GM10248 (cell line): ENCODE measurements at regions not wholly inside any gene's neighbourhood (a gene's known extent, or its start where the extent isn't known, plus 50 kb on each side); places are given as distances from the start of the nearest gene placed in this dataset.
"Not testable (repeated sequence)": the region's sequence is repeated elsewhere in the genome, so short reads cannot be mapped to it uniquely, and the experiment has no call there.

ENCODE experiments used
- CTCF ChIA-PET: fragments of 300-600 bp; sonication (Branson Sonifier 250); formaldehyde crosslinking; extraction: SDS; loops from one replicate; lab custom pipeline; 2021; ENCODE audit warnings: antibody characterized with exemption; lab: Yijun Ruan, JAX
- POLR2A ChIA-PET: fragments of 350-650 bp; sonication (Branson Sonifier 250); formaldehyde crosslinking; extraction: SDS; loops from one replicate; lab custom pipeline; 2020; ENCODE audit warnings: antibody characterized with exemption; lab: Yijun Ruan, JAX
- DNase-seq: peaks from one replicate; pipeline ENCODE4 v3.0.0; 2012; ENCODE audit errors: extremely low spot score
- CTCF ChIP-seq: IDR thresholded peaks from 2 replicates; pipeline ENCODE4 v1.5.1; 2012; ENCODE audit warnings: mild to moderate bottlenecking, low read depth; ENCODE audit errors: extremely low read depth, missing control alignments, control extremely low read depth

GRCh38 chr3:194036842-194037241 lies 99.1 kb upstream of the HES1 start:
- ChIA-PET CTCF (no interaction called here), POLR2A (no interaction called here)
- DNase-seq, result no peak
- TF ChIP-seq CTCF, result no peak

- CTCF ChIA-PET, POLR2A ChIA-PET, DNase-seq: not testable (repeated sequence)
Observed at GRCh38 chr3:194038346-194038745, 97.6 kb upstream of the HES1 start.

- no peak for DNase-seq
- CTCF ChIA-PET, result no interaction called here
- no peak for TF ChIP-seq CTCF
- POLR2A ChIA-PET, result no interaction called here
Observed at GRCh38 chr3:194038960-194039359, 97.0 kb upstream of the HES1 start.

GRCh38 chr3:194040516-194041273 lies 95.3 kb upstream of the HES1 start:
- POLR2A ChIA-PET, result no interaction called here
- TF ChIP-seq CTCF, result no peak
- CTCF ChIA-PET, result no interaction called here
- DNase-seq, result no peak

- ChIA-PET CTCF (interaction anchor here (0.7 to 1.5 kb wide), 6 partner anchors 9 to 273 kb away, joined by 3 to 4 read pairs (median 4); no protein-coding TSS in a partner anchor), POLR2A (no interaction called here)
- no peak for DNase-seq
- no peak for TF ChIP-seq CTCF
Observed at GRCh38 chr3:194042927-194043326, 93.0 kb upstream of the HES1 start.

- no peak for TF ChIP-seq CTCF
- CTCF ChIA-PET, result interaction anchor here (0.9 to 1.5 kb wide), 7 partner anchors 8 to 272 kb away, joined by 3 to 4 read pairs (median 4); no protein-coding TSS in a partner anchor
- no peak for DNase-seq
- POLR2A ChIA-PET, result no interaction called here
Observed at GRCh38 chr3:194043516-194043915, 92.4 kb upstream of the HES1 start.

GRCh38 chr3:194045289-194045688 lies 90.7 kb upstream of the HES1 start:
- CTCF ChIA-PET, result interaction anchor here (1.2 to 2.0 kb wide), 2 partner anchors 10 to 11 kb away, joined by 3 to 5 read pairs; no protein-coding TSS in a partner anchor
- POLR2A ChIA-PET, result no interaction called here
- peak; percentile 46 for DNase-seq
- TF ChIP-seq CTCF, result no peak
